ENCODE measurements at regions not wholly inside any gene's neighbourhood (a gene's known extent, or its start where the extent isn't known, plus 50 kb on each side); places are given as distances from the start of the nearest gene placed in this dataset.

DNA sequence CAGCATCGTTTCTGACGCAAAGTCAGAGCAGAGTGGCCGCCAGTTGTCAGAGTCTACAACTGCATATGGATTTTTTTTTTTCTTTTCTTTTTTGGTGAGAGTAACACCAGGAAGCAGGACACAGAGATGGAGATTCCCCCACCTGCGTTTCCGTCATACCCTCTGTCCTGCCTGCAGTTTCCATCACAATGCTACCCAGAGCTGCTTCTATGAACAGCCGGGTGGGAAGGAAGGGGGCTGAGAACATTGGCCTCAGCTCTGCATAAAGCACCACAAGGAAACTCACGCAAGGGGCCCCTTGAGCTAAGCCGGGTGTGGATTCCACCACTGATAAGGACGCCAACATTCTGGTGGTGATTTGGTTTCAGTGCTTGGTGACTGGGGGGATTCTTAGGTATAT lies 183.5 kb upstream of the AFDN start:
- no peak for DNase-seq

DNA sequence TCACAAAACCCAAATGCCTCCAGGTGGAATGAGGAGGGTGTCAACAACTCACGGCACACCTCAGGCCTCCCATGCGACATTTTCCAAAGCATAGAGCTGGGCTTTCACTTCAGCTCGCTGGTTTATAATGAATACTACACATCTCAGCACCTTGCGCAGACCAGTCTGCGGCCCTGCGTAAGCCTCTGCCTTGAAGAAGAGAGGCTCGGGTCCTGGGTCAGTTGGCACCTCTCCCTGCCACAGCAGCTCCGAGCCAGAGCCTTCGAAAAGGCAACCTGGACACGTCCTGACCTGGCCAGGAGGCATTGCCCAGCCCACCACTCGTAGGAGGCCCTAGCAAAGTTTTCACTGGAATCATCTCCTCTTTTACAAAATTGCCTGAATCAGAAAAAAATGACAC lies 183.0 kb upstream of the AFDN start:
- no peak for DNase-seq

DNA sequence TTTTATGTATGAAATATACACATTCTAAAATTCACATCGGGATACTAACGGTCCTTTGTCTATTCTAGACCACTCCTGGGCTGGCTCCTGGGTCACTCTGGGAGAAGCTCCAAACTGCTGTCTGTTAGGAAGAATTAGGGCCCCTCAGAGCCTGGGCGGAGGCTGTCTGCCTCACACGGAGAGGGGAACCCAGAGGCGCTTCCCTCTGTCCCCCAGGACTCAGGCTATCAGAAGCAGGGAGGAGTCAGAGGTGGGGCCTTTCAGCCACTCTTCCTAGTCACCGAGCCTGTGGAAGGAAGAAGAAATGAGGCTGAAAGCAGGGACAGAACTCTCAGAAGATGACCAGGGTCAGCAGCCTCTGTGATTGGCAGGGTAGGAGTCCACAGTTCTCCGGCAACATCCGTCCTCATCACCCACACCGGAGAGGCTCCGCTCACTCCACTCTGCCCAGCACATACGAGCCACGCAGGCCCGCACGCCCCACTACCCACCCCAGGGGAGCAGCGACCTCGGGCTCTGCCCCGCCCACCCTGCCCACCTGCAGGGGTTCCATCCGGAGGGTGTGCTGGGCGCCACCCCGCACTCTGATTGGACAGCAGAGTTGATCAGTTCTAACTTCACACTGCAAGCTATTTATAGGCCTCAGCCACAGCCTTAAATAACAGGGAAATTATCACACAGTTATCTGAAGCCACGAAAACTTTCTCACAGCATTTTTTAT lies 182.1 kb upstream of the AFDN start:
- no peak for DNase-seq

DNA sequence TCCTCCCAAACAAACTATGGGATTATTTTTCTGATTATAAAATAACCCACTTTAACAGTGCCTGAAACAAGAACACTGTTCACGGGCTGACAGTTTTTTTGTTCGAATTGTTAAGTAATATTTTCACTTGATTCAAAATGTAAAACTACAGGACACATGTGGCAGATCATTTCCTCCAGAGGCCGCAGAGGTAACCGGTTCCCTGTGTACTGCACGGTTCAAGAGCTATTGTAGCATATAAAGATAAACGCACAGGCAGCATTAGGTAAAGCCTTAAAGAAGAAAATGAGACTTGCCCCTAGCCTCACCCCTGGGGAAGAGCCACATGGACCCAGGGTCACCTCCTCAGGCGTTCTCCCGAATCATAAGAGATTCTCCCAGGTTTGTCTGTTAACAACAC lies 181.3 kb upstream of the AFDN start:
- no peak for DNase-seq

DNA sequence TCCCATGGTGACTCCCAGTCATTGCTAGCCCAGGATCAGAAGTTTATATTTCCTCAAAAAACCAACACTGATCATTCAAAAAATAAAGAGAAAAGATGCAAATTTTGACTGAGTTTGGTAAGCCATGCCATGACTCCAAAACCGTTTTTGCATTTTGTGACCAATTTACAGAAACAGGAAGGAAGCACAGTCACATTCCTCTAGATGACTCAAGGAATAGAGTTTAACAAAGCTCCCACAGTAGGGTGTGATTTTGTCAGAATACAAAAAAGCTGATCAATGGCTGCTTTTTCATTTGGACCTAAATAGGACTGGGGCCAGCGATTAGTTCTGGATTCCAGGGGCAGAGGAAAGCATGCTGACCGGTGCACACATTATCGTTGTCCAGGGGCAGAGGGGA lies 179.4 kb upstream of the AFDN start:
- peak; percentile 18 for DNase-seq

DNA sequence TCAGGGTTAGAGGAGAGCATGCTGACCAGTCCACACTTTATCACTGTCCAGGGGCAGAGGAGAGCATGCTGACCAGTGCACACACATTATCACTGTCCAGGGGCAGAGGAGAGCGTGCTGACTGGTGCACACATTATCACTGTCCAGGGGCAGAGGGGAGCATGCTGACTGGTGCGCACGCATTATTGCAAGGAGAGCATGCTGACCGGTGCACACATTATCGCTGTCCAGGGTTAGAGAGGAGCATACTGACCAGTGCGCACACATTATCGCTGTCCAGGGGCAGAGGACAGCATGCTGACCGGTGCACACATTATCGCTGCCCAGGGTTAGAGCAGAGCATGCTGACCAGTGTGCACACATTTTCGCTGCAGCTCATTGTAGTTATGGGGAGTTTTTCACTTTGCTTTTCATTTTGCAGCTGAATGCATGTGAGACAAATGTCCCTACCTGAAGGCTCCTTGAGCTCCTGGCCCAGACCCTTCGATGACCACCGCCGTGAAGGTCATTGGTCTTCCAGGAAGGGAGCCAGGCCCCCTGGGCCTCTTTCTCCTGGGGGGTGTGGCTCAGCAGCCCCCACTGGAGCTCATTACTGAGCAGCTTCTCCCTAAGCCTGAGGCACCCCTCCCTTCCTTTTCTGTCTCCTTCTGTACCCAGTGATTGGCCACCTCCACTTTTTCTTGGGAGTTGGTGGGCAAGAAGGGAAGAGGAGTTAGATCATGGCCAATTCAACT lies 178.8 kb upstream of the AFDN start:
- no peak for DNase-seq

DNA sequence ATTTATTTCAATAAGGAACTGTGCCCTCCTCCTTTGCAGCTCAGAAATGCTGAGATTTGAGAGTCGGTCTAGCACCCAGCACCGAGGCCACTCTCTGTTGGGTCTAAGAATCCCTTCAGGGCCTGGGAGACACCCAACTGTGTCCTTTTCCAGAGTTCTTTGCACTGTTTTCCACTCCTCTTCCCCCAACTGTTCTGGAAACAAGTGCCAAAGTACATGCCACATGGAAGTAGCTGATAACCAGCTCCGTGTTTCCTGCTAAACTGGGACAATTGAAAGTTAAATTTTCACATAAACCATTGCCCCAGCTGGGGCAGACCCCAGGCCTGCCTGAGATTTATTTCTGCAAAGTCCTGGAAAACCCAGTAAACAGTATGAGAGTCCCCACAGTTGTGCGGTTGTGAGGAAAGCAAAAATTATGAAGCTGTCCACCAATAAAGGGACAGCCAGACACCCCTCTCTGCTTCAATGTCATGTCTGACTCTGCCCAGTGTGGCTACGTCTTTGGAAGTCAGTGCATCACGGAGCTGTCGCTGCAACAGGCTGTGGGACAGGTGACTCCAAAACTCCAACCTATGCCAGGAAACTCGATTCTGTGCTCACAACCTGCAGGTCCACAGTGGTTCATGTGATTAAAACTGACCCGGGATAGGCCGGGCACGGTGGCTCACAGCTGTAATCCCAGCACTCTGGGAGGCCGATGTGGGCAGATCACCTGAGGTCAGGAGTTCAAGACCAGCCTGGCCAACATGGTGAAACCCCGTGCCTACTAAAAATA lies 178.0 kb upstream of the AFDN start:
- no peak for DNase-seq

DNA sequence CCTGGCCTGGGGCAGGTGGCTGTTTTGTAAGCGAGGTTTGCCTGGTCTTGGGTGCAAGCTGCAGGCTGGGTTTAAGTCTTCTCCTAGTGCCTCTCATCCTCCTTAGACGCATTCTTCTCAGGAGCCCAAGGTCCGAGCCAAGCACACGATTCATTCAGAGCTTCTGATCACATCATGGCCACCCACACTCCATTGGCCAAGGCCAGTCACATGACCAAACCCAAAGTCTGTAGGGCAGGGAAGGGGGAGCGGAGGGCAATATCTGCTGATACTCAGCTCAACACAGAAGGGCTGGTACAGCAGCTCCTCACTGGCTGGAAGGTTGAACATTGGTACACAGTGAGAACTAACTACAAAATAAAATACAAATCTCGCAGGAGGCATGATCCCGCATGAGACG lies 177.2 kb upstream of the AFDN start:
- no peak for DNase-seq

DNA sequence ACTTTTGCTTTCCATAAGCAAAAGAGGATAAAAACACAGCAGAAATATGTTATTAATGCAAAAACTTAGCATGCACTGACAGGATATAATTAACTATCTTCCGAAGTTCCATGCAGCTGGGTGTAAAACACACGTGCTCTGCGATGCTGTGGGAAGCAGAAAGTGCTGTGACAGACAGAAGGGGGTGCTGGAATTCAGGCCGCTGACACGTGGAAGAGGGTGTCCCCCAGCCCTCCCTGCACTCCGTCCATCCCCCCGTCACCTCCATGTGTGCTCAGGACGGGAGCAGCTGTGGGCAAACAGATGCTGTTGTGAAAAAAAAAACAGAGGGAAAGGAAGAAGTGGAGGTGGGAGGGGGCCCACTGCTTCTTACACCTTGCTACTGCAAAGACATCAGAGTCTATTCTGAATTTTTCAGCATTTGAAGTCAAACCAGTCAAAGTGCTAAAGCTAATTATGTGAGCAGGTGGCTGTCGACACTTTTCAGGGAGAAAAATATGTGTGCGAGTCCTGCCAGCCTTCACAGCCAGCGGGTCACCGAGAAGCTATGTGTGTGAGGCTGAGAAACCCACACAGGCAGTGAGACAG lies 175.9 kb upstream of the AFDN start:
- DNase-seq, result no peak

DNA sequence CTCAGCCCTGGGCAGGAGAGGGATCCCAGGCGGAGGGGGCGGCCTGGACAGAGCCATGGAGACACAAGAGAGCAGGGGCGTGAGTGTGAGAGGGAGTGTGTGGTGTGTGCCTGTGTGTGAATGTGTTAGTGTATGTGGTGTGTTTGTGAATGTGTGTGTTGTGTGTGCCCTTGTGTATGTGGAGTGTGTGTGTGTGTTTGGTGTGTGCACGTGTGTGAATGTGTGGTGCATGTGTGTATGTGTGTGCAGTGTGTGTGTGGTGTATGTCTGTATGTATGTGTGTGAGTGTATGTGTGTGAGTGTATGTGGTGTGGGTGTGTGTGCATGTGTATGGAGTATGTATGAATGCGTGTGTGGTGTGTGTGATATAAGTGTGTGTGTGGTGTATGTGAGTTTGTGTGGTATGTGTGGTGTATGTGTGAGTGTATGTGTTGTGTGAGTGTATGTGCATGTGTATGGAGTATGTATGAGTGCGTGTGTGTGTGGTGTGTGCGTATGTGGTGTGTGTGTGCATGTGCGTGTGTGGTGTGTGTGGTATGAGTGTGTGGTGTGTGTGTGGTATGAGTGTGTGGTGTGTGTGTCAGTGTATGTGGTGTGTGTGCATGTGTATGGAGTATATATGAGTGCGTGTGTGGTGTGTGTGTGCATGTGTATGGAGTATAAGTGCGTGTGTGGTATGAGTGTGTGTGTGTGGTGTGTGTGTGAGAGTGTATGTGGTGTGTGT lies 175.2 kb upstream of the AFDN start:
- no peak for DNase-seq

DNA sequence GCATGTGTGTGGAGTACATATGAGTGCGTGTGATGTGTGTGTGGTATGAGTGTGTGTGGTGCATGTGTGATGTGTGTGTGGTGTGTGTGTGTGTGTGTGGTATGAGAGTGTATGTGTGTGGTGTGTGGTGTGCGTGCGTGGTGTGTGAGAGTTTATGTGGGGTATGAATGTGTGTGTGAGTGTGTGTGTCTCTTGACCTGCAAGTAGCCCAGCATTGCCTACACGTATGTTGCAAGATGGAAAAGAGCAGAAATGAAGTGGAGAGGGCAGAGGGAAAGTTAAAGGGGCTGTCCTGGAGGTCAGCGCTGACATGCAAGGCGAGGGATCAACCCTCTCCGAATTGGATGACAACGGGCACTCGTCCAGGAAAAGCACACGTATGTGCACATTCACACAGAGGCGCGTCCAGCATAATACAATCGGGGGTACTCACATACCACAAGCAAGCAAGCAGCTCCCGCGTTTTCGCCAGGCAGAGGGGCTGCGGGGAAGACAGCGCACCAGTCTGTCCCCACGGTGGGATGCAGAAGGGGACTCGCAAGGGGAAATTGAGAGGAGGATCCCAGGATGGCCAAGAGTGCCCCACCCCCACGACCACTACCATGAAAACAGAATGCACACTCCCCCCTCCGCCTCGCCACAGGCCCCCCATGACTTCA lies 174.5 kb upstream of the AFDN start:
- no peak for DNase-seq

DNA sequence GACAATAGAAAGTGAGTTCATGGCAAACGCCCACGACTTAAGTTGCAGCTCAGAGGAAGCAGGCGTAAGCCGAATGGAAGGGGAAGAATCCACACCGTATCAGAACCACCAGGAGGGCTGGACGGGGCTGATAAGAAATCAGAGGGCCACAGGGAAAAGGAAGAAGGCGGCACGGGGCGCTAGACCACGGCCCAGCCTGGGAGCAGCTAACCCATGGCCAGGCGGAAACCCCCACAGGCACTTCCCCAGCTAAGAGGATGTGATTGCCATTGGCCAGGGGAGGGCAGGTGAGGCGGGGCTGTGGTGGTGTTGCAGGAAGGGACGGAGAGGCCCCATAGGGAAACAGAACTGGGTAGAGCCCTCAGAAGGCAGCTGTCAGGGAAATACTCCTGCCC lies 174.0 kb upstream of the AFDN start:
- no peak for DNase-seq

DNA sequence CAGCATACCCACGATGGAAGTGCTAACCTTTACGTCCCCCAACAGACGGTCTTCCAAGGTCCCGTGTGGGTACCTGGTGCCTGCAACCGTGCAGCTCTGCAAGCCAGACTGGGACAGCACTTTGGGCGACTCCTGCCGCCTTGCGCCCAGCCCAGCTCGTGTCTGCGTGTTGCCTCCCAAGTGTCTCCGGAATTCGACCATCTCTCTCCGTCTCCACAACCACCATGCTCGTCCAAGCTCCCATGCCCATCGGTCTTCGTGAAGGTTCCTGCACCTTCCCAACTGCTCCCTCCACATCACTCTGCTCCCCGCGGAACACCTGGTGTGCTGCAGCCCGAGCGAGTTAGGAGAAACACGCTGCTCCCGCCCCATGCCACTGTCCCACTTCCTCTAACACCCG lies 173.2 kb upstream of the AFDN start:
- no peak for DNase-seq

DNA sequence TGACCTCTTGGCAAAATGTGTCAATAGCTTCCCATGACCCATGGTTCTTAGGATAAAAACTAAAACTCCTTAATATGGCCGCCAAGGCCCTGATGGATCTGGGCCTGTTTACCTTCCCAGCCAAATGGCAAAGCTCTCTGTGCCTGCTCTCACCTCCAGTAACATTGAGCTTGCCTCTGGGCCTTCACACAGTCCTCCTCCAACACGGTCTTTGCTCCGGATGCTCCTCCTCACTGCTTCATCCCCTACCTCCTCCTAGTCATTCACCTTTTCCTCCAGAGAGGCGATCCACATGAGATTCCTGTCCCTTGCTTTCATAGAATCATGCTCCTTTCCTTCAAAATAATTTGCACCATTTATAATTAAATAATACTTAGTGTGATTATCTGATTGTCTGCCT lies 172.3 kb upstream of the AFDN start:
- no peak for DNase-seq

DNA sequence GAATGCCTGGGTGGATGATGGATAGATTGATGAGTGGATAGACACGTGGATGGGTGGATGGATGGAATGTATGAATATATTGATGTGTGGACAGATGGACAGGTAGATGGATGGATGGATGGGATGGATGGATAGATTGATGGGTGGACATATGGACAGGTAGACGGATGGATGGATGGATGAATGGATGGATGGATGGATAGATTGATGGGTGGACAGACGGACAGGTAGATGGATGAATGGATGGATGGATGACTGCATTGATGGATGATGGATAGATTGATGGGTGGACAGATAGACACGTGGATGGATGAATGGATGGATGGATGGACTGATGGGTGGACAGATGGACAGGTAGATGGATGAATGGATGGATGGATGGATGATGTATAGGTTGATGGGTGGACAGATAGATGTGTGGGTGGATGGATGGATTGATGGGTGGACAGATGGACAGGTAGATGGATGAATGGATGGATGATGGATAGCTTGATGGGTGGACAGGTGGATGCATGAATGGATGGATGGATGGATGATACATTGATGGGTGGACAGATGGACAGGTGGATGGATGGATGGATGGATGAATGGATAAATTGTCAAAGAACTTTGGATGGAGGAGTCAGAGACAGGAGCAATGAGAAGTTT lies 171.4 kb upstream of the AFDN start:
- no peak for DNase-seq

DNA sequence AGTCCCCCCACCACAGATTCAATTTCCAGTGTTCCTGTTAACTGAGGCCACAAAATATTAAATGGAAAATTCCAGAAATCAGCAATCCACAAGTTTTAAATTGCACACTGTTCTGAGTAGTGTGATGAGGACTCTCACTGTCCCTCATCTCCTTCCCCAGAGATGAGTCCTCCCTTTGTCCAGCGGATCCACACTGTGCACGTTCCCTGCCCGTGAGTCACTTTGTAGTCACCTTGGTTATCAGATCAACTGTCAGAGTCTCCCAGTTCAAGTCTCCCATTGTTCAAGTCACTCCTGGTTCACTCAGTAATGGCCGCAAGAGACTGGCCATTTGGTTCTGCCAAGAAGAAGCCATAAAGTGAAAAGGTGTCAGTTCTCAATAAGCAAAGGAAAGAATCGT lies 168.6 kb upstream of the AFDN start:
- DNase-seq, result no peak

DNA sequence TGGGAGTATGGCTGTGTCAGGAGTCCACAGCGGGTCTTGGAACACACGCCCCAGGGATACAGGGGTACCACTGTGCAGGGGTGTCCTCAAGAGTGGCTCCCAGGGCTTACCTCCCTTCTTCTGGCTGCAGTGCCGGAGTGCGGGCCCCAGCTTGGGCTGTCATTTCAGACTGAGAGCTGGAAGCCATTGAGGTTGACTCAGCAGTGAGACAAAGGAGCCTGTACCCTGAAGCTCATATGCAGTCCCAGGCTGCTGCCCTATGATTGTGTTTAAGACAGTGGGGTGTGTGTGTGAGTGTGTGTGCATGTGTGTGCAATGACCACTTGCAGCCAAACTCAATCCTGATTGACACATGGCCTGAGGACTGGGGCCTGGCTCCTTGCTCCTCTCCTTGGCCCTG lies 167.7 kb upstream of the AFDN start:
- DNase-seq, result no peak

DNA sequence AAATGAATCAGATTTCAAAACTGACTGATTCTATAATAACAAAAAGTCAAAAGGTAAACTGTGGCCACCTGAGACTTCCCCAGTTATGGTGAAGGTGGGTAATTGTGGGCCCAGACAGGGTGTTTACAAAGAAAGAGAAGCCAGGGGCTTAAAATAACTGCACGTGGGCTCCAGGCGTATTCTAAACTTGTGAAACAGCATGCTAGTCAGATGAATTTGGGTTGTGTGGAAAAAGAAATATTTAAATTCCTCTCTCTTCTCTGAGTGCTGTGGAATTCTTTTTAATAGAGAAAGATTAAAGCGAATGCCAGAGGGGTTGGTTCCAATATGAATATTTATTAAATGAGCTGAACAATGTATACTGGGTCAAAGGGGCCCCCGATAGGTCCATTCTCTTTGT lies 166.3 kb upstream of the AFDN start:
- no peak for DNase-seq

DNA sequence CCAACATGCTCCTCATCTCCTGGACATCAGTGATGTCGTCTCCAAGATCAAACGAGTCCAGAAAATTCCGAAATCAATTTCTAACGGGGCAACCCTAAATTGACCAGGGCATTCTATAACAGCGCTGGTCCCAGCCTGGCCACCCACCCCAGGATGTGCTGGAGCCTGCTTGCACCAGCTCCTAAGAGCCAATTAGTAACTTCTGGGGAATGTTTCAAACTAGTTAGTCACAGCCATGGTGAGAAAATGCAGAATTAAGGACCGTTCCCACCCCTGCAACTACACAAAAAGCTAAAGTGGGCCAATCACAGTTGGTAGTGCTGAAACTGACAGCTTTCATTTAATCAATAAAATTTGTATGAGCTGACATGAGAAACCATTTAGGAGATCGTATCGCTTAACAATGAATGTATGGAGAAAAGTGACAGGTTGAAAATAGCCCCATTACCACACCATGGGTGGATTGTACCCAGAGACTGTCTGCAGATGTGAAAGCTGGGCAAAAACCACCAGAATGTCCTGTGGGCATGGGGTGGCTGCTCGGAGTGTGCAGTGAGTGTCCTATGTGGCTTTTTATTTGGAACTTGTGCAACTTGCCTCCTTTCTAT lies 165.7 kb upstream of the AFDN start:
- no peak for DNase-seq

DNA sequence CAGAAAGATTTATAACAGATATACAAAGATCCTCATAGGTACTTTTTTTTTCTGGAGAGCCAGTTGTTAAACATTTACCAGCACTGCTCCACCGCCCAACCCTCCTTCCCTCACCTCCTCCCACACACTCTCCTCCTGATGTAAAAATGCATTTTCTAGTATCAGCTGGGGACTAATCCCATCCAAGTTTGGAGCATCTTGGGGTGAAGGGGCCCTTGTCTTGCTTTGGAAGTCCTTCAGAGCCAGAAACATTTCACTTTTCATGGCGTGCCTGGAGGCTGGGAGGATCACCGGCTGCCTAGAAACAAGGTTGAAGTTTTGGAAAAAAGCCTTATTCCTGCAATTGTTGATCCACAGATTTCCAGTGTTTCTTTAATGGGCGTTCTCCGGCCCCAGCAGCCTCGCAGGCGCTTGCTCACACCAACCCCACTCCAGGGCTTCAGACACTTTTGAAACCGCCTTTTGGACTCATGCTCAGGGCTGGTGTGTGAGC lies 165.1 kb upstream of the AFDN start:
- DNase-seq, result no peak

Measured in activated CD4-positive, alpha-beta T cell treated with anti-CD3 and anti-CD28 coated beads, Interleukin-2, amount 50 U/mL, for 16 hours (primary cell).